ENCODE measurements at regions not wholly inside any gene's neighbourhood (a gene's known extent, or its start where the extent isn't known, plus 50 kb on each side); places are given as distances from the start of the nearest gene placed in this dataset.

GRCh38 chr13:50708461-50708860, 135.0 kb downstream of the DLEU7 start:
- DNase-seq (ENCODE audit: low read depth): peak; percentile 75
- no peak overlapping the region for H3K4me3 ChIP-seq (ENCODE audit: low read depth, low read length)
- no peak for TF ChIP-seq MYC (IDR thresholded peaks at IDR 0.05; ENCODE audit: low read depth, low read length)
- TF ChIP-seq POLR2A (IDR thresholded peaks at IDR 0.05; ENCODE audit: extremely low read depth, insufficient read length): no peak
- no peak for TF ChIP-seq CTCF (IDR thresholded peaks at IDR 0.05; ENCODE audit: low read depth, low read length)
- no peak for TF ChIP-seq MAX (IDR thresholded peaks at IDR 0.05; ENCODE audit: low read depth, low read length)

- TF ChIP-seq MAX (IDR thresholded peaks at IDR 0.05; ENCODE audit: low read depth, low read length): no peak
- no peak for TF ChIP-seq CTCF (IDR thresholded peaks at IDR 0.05; ENCODE audit: low read depth, low read length)
- no peak for TF ChIP-seq MYC (IDR thresholded peaks at IDR 0.05; ENCODE audit: low read depth, low read length)
- no peak for TF ChIP-seq POLR2A (IDR thresholded peaks at IDR 0.05; ENCODE audit: extremely low read depth, insufficient read length)
- no peak overlapping the region for H3K4me3 ChIP-seq (ENCODE audit: low read depth, low read length)
Observed at GRCh38 chr13:50709058-50709457, 134.4 kb downstream of the DLEU7 start.

GRCh38 chr13:50711131-50711815, 132.2 kb downstream of the DLEU7 start:
- no peak overlapping the region for H3K4me3 ChIP-seq (ENCODE audit: low read depth, low read length)
- no peak for DNase-seq (ENCODE audit: low read depth)
- TF ChIP-seq MAX (IDR thresholded peaks at IDR 0.05; ENCODE audit: low read depth, low read length) (no peak), POLR2A (IDR thresholded peaks at IDR 0.05; ENCODE audit: extremely low read depth, insufficient read length) (no peak), MYC (IDR thresholded peaks at IDR 0.05; ENCODE audit: low read depth, low read length) (no peak)

More at GRCh38 chr13:50709058-50709457, 134.4 kb downstream of the DLEU7 start:
- no peak for DNase-seq (ENCODE audit: low read depth)

- H3K4me3 ChIP-seq (ENCODE audit: low read depth, low read length): no peak overlapping the region
- TF ChIP-seq POLR2A (IDR thresholded peaks at IDR 0.05; ENCODE audit: extremely low read depth, insufficient read length) (no peak), MAX (IDR thresholded peaks at IDR 0.05; ENCODE audit: low read depth, low read length) (no peak), CTCF (IDR thresholded peaks at IDR 0.05; ENCODE audit: low read depth, low read length) (no peak), MYC (IDR thresholded peaks at IDR 0.05; ENCODE audit: low read depth, low read length) (no peak)
- DNase-seq (ENCODE audit: low read depth): no peak
Observed at GRCh38 chr13:50711996-50712395, 131.5 kb downstream of the DLEU7 start.

- DNase-seq (ENCODE audit: low read depth): no peak
- TF ChIP-seq MYC (IDR thresholded peaks at IDR 0.05; ENCODE audit: low read depth, low read length) (no peak), MAX (IDR thresholded peaks at IDR 0.05; ENCODE audit: low read depth, low read length) (no peak), POLR2A (IDR thresholded peaks at IDR 0.05; ENCODE audit: extremely low read depth, insufficient read length) (no peak), CTCF (IDR thresholded peaks at IDR 0.05; ENCODE audit: low read depth, low read length) (no peak)
- H3K4me3 ChIP-seq (ENCODE audit: low read depth, low read length): no peak overlapping the region
Observed at GRCh38 chr13:50712456-50712855, 131.0 kb downstream of the DLEU7 start.

GRCh38 chr13:50712881-50713280, 130.6 kb downstream of the DLEU7 start:
- no peak for DNase-seq (ENCODE audit: low read depth)
- TF ChIP-seq MAX (IDR thresholded peaks at IDR 0.05; ENCODE audit: low read depth, low read length) (no peak), POLR2A (IDR thresholded peaks at IDR 0.05; ENCODE audit: extremely low read depth, insufficient read length) (no peak)
- no peak overlapping the region for H3K4me3 ChIP-seq (ENCODE audit: low read depth, low read length)
